ENCODE measurements at regions not wholly inside any gene's neighbourhood (a gene's known extent, or its start where the extent isn't known, plus 50 kb on each side); places are given as distances from the start of the nearest gene placed in this dataset.

- no peaks in the 10 kb centered on the region for H3K27me3 ChIP-seq (ENCODE audit: insufficient read depth, poor library complexity, severe bottlenecking)
- no peak overlapping the region for H3K4me3 ChIP-seq (replicated peaks; ENCODE audit: insufficient read depth, low read length)
Measured at GRCh38 chr4:181760560-181760959, 482.6 kb upstream of the TENM3 start.

GRCh38 chr4:181761156-181761555 is 482.0 kb upstream of the TENM3 start:
- no peak for TF ChIP-seq REST (IDR thresholded peaks at IDR 0.05; ENCODE audit: insufficient replicate concordance, low read depth)
- TF ChIP-seq GABPA (IDR thresholded peaks at IDR 0.05; ENCODE audit: low read depth), result no peak
- TF ChIP-seq POLR2AphosphoS5 (IDR thresholded peaks at IDR 0.05; ENCODE audit: low read depth), result no peak
- TF ChIP-seq SPI1 (IDR thresholded peaks at IDR 0.05; ENCODE audit: borderline replicate concordance, low read depth), result no peak
- TF ChIP-seq CTCF (IDR thresholded peaks at IDR 0.05; ENCODE audit: insufficient read depth, low read length), result no peak
- H3K27me3 ChIP-seq (ENCODE audit: insufficient read depth, poor library complexity, severe bottlenecking), result no peaks in the 10 kb centered on the region
- no peak overlapping the region for H3K4me3 ChIP-seq (replicated peaks; ENCODE audit: insufficient read depth, low read length)
- no peak for DNase-seq (ENCODE audit: low read depth in 1 of 2, low spot score in 1 of 2)
- no peak overlapping the region for H3K27ac ChIP-seq (replicated peaks)

More at GRCh38 chr4:181760560-181760959, 482.6 kb upstream of the TENM3 start:
- no peak overlapping the region for H3K27ac ChIP-seq (replicated peaks)
- no peak for TF ChIP-seq POLR2AphosphoS5 (IDR thresholded peaks at IDR 0.05; ENCODE audit: low read depth)
- no peak for TF ChIP-seq CTCF (IDR thresholded peaks at IDR 0.05; ENCODE audit: insufficient read depth, low read length)
- TF ChIP-seq GABPA (IDR thresholded peaks at IDR 0.05; ENCODE audit: low read depth), result no peak
- TF ChIP-seq REST (IDR thresholded peaks at IDR 0.05; ENCODE audit: insufficient replicate concordance, low read depth), result no peak
- no peak for TF ChIP-seq SPI1 (IDR thresholded peaks at IDR 0.05; ENCODE audit: borderline replicate concordance, low read depth)
- no peak for DNase-seq (ENCODE audit: low read depth in 1 of 2, low spot score in 1 of 2)

- Histone ChIP-seq H3K27ac (replicated peaks) (no peak overlapping the region), H3K4me3 (replicated peaks; ENCODE audit: insufficient read depth, low read length) (no peak overlapping the region), H3K27me3 (ENCODE audit: insufficient read depth, poor library complexity, severe bottlenecking) (no peaks in the 10 kb centered on the region)
- DNase-seq (ENCODE audit: low read depth in 1 of 2, low spot score in 1 of 2), result no peak
- TF ChIP-seq CTCF (IDR thresholded peaks at IDR 0.05; ENCODE audit: insufficient read depth, low read length) (no peak), GABPA (IDR thresholded peaks at IDR 0.05; ENCODE audit: low read depth) (no peak), POLR2AphosphoS5 (IDR thresholded peaks at IDR 0.05; ENCODE audit: low read depth) (no peak), SPI1 (IDR thresholded peaks at IDR 0.05; ENCODE audit: borderline replicate concordance, low read depth) (no peak), REST (IDR thresholded peaks at IDR 0.05; ENCODE audit: insufficient replicate concordance, low read depth) (no peak)
Measured at GRCh38 chr4:181766061-181766548, 477.1 kb upstream of the TENM3 start.

All from HL-60 (cell line).